COLO829 (cell line): ENCODE measurements at regions not wholly inside any gene's neighbourhood (a gene's known extent, or its start where the extent isn't known, plus 50 kb on each side); places are given as distances from the start of the nearest gene placed in this dataset.

Source experiments
- DNase-seq: peaks from one replicate; pipeline ENCODE4 v3.0.0; 2012; ENCODE audit warnings: low spot score

DNA sequence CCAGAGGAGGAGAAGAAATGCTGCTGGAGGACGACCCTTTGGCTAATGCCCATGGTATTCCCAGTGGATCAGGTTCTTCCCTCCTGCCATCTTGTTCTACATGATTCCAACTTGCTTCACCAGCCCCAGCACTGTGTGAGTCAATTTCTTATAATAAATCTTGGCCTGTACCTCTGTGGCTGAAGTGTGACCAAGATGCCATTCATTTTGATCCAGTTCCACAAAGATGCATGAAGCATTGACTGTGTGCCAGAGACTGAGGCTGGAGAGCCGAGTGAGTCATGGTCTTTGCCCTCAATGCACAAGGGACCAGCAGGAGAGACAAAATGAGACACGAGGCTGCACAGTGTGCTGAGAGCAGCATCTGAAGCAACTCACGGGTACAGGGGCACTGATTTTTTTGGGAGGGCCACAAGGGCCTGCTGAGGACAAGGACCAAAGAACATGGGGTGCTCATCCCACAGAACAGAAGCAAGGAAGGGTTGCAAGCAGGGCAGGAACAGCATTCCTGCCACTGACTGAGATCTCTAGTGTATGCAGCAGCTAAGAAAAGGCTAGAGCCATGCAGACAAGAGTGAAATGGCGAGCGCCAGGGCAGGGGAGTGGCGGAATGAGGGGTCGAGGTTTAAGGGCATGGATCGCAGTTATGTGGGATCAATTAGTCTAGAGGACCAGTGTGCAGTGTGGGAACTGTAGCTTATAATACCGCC is 207.0 kb downstream of the THBS2 start:
- peak; percentile 18 for DNase-seq

DNA sequence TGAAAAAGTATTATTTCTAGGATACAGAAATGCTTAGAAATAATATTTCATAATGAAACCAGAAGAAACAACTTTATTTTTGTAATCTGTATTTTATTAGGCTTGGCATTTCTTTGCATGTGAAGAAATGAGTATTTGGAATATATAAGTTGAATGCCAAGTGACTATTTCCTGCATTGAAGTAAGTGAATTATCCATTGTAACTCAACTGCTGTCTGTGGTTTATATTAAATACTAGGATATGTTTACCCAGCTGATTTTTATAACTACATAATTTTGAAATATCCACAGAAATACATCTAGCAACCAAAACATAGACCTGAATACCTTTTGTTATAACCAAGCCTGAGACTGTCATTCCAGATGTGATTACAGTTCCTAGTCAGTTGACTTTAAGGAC is 207.6 kb downstream of the THBS2 start:
- no peak for DNase-seq

DNA sequence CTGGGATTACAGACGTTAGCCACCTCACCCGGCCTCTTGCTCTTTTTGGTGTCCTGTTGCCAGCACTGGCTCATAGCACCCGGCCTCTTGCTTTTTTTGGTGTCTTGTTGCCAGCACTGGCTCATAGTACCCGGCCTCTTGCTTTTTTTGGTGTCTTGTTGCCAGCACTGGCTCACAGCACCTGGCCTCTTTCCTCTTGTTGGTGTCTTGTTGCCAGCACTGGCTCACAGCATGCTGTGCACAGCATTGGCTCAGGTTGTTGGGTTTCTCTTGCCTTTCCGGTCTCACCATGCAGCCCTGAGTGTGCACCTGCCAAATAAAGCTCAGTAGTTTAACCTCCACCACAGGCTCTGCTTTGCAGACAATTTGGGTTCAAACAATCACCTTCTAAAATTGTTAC is 208.2 kb downstream of the THBS2 start:
- DNase-seq, result no peak

DNA sequence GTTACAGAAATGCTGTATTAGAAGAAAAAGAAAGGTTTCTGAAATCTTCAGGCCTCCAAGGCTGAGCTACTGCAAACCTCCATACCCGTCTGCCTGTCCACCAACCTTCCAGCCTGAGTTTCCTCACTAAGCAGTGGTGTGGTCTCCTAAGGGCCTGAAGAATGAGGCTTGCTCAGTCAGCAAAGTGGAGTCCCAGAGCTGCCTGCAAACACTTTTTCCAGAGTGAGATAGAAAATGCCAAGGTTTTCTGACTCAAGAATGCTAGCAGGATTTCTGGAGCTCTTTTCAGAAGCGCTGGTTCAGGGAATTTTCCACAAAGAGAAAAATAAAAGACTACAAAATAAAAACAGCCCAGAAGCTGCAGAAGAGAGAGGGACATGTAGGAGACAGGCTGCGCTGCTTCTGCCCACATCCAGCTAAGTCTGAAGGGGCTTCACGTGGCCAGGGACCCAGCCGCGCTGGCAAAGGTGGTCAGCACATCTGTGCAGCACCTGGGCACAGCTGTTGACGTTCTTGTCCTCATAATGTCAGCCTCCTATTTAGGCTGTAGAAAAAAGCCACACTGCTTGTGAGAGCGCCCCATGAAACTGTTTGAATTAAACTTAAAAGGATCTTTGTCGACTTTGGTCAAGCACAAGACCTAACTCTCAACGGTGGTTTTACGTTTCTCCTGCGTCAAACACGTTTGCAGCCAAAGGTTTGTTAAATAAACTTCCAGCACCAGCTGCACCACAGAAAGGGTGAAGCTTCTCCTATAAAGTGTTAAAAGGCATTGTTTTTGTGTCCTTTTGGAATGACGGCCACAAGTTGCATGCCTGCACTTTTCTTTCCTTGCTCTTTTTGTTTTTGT is 209.0 kb downstream of the THBS2 start:
- DNase-seq, result no peak

DNA sequence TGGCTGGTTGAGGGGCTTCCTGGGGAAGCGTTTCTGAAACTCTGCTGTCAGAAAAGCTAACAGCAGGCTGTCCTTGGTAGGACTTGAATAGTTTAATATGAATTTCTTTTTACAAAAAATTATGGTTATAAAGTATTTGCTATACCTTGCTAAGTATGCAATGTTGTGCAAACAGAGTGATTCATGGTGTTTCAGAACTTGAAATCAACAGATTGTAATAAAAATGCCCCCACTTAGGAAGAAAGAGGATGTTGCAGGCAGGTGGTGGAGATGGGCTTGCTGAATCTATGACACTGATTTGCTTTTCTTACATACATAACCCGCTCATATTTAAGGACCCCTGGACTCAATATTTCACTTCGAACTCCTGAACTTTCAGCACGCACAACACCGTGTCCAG is 211.6 kb downstream of the THBS2 start:
- no peak for DNase-seq

DNA sequence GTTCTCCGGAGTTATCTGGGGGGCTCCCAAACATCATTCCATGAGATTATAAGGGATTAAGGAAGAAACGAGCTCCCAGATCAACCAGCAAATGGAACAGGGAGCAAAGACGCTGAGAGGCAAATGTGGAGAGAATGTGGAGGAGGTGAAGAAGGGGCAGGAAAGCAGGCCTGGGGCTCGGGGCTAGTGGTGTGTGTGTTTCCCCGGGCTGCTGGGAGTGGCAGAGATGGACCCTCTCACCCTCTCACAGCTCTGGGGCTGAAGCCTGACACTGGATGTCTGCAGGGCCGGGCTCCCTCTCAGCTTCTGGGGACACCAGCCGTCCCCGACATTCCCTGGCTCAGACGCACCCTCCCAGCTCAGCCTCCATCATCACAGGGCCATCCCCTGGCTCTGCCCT is 212.6 kb downstream of the THBS2 start:
- no peak for DNase-seq

DNA sequence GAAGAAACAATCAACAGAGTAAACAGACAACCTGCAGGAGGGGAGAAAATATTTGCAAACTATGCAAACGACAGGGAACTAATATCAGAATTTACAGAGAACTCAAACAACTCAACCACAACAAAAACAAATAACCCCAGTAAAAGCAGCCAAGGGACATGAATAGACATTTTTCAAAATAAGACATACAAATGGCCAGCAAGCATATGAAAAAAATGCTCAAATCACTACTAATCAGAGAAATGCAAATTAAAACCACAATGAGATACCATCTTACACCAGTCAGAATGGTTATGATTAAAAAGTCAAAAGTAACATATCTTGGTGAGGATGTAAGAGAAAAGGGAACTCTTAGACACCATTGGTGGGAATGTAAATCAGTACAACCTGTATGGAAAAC is 215.0 kb downstream of the THBS2 start:
- no peak for DNase-seq

DNA sequence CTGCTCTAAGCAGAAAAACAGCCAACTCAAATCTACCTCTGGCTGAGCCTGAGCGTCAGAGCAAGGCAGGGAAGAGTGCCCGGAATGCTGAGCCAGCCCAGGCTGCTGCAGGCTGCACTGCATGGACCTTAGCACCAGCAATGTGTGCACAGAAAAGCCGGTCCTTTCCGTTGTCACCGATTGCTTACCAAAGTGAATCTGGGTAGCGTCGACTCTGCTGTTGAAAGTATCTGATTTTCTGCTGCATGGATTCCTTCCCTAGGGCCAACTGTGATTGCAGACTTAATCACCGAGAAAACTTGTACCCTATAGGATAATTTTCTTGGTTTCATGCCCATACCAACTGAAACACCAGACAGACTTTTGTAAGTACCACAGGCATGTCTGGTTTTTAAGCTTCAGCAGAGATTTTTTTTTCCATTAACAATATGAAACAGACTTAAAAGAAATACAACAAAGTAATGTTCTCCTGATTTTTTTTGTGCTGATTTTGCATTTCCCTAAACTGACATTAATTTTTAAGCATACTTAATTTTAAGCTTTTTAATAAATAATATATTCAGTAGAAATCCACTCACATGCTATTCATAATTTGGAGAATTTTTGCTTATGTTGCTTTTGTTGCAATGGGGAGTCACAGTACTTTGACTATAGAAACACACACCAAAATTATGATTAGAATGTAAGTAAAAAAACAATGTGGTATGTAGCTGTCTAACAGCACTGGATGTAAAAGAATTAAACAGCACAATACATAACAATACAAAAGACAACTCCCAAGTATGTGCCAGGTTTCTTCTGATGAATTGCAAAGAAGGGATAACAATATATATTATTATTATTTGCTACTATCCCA is 218.0 kb downstream of the THBS2 start:
- DNase-seq, result no peak

DNA sequence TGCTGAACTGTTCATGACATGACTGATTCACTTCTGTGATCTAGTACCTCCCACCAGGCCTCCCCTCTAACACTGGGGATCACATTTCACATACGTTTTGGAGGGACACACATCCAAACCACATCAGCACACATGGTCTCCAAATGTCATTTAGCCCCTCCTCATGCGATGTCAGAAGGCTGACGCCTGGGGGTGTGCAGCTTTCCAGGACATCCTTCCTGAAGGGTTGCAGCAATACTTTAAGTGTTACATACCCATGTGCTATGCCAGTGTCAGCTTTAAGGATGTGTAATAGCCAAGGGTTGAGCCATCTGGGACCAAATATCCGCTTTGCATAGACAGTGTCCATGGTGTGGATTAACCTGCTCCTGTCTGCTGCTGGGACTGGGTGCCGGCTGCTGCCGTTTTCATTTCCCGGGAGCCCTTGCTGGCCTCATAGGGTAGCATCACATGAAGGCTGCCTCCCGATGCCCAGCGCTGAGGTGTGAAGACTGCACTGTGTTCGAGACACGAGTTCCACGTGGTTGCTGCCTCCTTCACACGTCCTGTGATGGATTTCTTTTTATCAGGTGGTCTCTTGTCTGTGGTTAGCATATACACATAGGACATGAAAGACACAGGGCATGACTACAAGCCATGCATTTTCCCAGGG is 219.0 kb downstream of the THBS2 start:
- DNase-seq, result no peak

DNA sequence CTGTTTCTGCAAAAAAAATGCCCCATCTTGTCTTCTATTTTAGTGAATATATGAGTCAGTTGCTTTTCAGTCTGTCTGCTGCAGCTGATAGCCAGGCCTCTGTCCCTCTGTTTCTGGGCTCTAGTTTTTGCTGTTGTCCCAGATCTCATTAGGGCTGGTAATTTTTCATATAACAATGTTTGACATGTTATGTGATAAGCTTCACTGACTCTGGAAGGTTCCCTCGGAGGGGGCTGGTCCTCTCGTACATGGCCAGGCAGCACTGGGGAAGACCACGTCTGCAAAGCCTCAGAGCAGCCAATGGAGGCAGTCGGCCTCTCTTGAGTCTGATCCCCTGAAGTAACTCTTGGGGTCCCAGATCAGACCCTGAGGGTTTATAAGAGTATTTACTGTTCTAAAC is 223.8 kb downstream of the THBS2 start:
- DNase-seq, result no peak

DNA sequence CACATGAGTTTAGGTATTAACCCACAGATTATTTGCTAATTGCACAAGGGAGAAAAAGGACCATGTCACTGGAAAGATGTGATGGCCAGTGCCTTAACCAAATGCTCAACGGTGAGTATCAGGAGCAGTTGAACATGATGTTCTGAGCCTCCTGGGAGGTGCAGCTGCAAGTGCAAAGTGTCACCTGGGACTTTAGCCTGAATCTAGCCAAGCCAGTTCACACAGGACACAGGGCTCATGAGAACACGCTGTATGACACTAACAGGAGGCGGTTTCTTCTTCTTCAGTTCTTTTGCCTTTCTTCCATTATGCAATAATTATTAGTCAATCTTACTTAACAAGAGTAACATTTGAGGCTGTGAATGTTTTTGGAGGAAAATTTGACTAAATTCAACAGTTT is 225.3 kb downstream of the THBS2 start:
- no peak for DNase-seq

DNA sequence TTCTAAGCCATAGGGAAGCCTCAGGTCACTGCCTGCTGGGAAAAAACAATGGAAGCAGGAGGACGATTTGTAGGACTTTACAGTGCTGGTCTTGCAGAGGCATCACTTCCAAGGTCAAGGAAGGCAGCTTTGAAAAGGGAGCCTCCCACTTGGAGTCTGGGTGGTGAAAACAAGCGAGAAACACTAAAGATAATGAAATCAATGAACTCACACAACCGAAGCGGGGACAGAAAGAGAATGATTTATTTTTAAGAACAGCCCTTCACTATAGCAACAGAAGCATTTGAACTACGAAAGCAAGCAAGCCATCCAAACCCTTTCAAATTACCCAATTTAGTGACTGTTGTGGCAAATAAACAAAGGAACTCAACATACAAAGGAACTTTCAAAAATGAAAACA is 227.5 kb downstream of the THBS2 start:
- DNase-seq, result no peak

DNA sequence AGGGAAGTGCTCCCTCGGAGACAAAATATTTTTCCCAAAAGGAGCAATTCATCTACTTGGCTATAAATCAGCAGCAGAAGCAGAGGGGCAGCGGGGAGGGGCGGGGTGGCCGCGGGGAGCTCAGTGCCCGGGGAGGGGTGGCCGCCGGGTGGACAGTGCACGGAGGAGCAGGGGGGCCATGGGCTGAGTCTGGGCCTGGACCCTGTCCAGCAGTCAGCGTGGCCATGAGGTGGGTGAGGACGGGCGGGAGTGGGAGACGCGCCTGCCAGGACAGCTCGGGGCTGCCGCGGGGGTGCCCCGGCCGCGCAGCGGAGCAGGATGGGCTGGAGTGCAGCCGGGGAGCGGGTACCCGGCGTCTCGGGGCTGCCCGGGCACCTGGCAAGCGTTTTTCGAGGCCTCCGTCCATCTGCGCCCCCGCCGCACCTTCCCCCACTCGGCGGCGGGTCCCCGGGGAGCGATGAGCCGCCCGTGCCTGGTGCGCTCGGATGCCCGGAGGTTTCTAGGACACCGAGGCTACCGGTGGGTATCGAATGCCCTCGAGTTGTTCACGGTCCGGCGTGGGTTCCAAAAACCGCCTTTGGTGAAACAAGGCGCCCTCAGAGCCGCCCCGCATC is 229.5 kb downstream of the THBS2 start:
- DNase-seq, result no peak

DNA sequence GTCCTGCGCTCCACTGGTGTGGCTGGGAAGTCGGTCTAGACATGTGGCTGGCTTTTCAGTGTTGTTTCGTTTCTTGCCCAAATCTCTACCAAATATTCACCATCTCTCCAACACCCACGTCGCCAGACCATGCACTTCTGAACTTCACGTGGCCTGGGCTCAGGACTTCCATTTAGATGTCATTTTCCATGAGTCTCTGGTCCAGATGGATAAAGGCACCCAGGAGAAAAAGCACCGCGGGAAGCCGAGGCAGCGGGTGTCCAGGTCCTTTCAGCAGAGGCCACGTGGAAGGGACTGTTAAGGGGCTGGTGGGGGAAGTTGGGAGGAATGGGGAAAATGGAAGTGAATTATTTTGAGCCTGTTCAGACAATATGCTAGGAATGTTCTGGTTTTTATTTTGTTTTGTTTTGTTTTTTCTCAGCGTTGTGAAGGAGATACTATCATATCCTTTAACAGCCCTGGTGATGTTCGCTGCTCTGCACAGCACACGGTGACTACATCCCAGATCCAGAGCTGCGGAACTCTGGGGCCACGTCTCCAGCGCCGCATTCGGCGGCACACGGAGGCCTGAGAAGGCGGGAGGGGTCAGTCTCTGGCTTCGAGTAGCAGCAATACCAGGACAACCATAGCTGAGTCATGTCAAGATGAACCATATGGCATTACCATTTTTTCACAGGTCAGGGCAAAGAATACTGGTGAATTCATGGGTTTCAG is 230.3 kb downstream of the THBS2 start:
- DNase-seq, result no peak

DNA sequence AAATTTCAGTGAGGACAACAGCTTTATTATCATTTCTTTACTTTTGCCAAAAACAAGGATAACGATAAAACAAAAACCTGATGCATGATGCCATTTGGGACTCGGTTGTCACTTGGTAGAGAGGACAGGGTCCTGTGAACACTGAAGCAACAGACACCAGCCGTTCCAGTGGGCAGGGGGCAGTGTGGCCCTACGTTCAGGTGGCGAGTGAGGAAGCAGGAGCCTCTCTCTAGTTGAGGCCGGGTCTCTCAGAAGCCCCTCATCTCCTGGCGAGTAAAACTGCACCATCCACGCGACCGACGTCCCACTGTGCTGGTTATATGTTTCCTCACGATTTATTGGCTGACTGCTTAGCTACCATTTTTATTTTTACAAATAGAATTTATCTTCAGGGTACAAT is 231.6 kb downstream of the THBS2 start:
- DNase-seq, result no peak

DNA sequence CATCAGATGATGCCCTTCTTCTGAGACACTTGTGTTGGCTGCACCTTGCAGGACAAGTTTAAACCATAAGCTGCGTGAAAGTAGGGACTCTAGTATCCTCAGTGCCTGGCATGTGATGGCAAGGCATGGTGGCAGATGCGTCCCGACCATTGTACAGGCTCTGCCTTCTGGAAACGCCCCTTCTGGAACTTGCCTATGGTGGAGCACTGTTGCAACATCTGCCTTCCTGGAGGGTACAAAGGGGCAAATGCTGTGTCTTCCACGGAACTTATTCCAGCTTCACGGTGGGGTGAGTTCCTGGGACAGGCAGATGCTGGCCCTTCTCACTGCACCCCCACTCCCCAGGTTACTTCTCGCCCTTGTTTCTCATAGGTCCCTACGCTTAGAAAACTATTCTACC is 232.8 kb downstream of the THBS2 start:
- DNase-seq, result no peak

DNA sequence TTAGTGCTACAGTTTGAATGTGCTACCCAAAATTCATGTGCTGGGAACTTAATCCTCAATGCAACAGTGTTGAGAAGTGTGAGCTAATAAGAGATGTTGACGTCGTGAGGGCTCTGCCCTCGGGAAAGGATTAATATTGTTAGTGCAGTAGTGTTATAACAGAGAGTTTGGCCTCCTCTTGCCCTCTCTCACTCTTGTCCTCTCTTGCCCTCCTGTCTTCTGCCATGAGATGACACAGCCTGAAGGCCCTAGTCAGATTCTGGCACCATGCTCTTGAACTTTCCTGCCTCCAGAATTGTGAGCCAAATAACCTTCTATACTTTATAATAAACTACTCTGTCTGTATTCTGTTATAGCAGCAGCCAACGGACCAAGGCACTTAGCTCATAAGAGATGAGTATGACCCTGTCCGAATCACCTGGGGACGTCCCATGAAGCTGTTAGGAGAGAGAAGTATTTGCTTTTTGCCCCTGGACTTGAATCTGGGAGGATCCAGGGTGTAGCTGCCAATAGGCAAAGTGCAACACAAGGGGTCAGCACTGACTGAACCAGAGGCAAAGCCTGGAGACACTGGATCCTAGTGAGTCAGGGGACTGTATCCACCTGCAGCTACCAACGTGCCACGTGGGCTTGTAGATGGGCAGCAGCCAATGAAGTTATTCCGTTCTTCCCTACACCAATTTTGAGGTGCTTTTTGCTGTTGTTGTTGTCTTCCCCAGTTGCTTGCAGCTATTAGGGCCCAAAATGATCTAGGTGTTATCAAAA is 233.7 kb downstream of the THBS2 start:
- DNase-seq, result no peak

DNA sequence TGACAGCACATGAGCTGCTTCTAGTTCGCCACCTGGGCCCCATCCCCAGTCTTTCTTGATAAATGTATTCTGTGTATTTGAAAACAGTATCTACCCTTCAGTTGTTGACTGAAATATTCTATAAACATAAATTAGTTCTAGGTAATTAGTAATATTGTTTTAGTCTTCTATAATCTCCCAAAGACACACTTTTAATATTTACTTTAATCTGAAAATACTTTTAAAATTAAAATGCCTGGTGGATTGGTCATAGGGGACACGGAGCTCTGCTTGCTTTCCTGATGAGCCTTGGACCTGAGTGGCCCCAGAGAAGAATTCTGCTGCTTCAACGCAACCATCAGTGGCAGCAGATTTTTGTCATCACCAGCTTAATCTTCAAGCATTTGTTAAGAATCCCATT is 234.5 kb downstream of the THBS2 start:
- no peak for DNase-seq

DNA sequence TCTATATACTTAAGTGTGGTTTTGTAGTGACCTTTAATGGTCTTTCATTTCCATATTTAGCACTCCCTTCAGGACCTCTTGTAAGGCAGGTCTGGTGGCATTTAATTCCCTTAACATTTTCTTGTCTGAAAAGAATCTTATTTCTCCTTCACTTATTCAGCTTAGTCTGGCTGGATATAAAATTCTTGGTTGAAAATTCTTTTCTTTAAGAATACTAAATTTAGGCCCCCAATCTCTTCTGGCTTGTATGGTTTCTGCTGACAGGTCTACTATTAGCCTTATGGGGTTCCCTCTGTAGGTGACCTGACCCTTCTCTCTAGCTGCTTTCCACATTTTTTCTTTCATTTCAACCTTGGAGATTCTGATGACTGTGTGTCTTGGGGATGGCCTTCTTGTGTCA is 236.9 kb downstream of the THBS2 start:
- DNase-seq, result no peak
